ENCODE measurements at regions not wholly inside any gene's neighbourhood (a gene's known extent, or its start where the extent isn't known, plus 50 kb on each side); places are given as distances from the start of the nearest gene placed in this dataset.

DNA sequence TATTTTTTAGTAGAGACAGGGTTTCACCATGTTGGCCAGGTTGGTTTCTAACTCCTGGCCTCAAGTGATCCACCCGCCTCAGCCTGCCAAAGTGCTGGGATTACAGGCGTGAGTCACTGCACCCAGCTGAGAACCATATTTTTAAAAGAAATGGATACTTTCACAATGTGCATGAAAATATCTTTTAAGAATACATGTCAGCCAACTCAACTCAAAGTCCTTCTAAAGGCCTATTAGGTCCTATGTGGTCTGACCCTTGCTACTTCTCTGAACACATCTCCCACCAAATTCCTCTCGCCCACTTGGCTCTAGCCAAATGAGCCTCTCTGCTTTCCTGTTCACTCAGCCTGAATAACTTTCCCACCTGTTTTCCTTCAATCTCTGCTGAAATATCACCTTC is 119.6 kb downstream of the MTX2 start:
- intact Hi-C loops (cut with DNase I) = no loop called here
- no peak overlapping the region for H3K9ac ChIP-seq (ENCODE audit: low read length in 3 of 3)
- H3K27ac ChIP-seq (ENCODE audit: low read depth in 2 of 2, low read length in 2 of 2) = no peak overlapping the region
- no peaks in the 10 kb centered on the region for H3K27me3 ChIP-seq (ENCODE audit: control insufficient read depth, insufficient read depth, low read length)
- no peaks in the 10 kb centered on the region for H3K4me1 ChIP-seq (ENCODE audit: control insufficient read depth in 2 of 3, insufficient read depth in 2 of 3, low read depth in 1 of 3, low read length in 3 of 3)
- no peaks in the 10 kb centered on the region for H3K9me3 ChIP-seq (ENCODE audit: control insufficient read depth in 2 of 3, insufficient read depth in 1 of 3, low read length in 3 of 3)
- no peaks in the 10 kb centered on the region for H3K36me3 ChIP-seq (ENCODE audit: control insufficient read depth in 2 of 3, insufficient read depth in 3 of 3, low read length in 3 of 3)
- FAIRE-seq (no peak), DNase-seq (peak in 1 of 5 donors; percentile 42)
- no peak overlapping the region for H3K4me3 ChIP-seq (ENCODE audit: low read length in 3 of 3)
- TF ChIP-seq, protein P1, sequence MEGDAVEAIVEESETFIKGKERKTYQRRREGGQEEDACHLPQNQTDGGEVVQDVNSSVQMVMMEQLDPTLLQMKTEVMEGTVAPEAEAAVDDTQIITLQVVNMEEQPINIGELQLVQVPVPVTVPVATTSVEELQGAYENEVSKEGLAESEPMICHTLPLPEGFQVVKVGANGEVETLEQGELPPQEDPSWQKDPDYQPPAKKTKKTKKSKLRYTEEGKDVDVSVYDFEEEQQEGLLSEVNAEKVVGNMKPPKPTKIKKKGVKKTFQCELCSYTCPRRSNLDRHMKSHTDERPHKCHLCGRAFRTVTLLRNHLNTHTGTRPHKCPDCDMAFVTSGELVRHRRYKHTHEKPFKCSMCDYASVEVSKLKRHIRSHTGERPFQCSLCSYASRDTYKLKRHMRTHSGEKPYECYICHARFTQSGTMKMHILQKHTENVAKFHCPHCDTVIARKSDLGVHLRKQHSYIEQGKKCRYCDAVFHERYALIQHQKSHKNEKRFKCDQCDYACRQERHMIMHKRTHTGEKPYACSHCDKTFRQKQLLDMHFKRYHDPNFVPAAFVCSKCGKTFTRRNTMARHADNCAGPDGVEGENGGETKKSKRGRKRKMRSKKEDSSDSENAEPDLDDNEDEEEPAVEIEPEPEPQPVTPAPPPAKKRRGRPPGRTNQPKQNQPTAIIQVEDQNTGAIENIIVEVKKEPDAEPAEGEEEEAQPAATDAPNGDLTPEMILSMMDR (IDR thresholded peaks at IDR 0.05; ENCODE audit: borderline replicate concordance, extremely low read depth, insufficient read depth) = no peak

DNA sequence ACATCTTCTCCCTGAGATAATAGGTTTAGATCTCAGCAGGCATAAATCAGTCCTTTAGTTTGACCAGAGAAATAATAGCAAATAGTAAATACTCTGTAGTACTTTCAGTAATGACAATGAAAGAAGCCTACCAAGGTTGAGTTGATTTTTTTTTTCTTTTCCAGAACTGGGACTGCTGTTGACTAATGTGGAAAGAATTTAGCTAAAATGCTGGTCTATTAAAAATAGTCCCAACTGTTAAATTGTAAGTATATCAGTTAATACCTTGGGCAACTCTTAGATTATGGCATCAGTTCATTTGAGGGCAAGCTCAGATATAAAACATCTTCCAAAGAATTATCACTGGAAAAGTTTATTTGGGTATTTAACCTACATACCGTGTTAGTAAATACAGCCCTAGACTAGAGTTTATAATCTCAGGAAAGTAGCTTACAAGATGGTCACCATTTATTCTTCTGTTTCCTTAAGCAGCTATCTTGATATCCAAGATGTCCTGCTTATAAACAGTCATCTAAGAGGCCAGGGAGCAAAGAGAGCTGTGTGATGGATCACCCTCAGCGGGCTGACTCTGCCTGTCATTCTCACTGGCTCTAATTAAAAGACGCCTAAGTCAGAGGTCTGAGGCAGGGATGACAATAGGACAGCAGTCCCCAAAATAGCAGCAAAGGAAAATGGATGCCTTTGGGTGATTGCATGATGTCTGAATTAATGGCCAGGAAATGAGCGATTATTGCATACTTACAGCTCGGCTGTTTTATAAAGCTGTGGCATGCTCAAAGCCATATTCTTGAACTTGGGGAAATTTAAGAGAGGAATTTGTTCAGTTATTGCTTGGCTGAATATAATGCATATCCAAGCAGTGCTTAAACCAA is 121.3 kb downstream of the MTX2 start:
- TF ChIP-seq, protein P1 (IDR thresholded peaks at IDR 0.05; ENCODE audit: borderline replicate concordance, extremely low read depth, insufficient read depth) = no peak
- Histone ChIP-seq H3K27ac (ENCODE audit: low read depth in 2 of 2, low read length in 2 of 2) (no peak overlapping the region), H3K4me3 (ENCODE audit: low read length in 3 of 3) (no peak overlapping the region), H3K27me3 (ENCODE audit: control insufficient read depth, insufficient read depth, low read length) (no peaks in the 10 kb centered on the region), H3K4me1 (ENCODE audit: control insufficient read depth in 2 of 3, insufficient read depth in 2 of 3, low read depth in 1 of 3, low read length in 3 of 3) (no peaks in the 10 kb centered on the region), H3K9me3 (ENCODE audit: control insufficient read depth in 2 of 3, insufficient read depth in 1 of 3, low read length in 3 of 3) (no peaks in the 10 kb centered on the region), H3K36me3 (ENCODE audit: control insufficient read depth in 2 of 3, insufficient read depth in 3 of 3, low read length in 3 of 3) (no peaks in the 10 kb centered on the region), H3K9ac (ENCODE audit: low read length in 3 of 3) (no peak overlapping the region)
- no peak for FAIRE-seq
- intact Hi-C loops (cut with DNase I) = no loop called here
- DNase-seq = peak in 1 of 5 donors; percentile 22

DNA sequence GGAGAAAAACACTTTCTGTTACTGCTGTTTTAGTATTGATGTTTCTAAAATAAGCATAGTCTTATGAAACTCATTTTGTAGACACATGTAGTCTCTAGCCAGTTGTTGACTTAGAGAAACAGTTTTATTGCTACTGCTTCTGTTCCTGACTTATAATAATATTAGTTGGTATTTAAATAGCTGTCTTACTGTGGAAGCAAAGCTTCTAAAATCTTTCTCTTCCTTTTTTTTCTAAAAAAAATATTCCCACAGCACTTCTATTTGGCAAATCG is 121.8 kb downstream of the MTX2 start:
- Histone ChIP-seq H3K36me3 (ENCODE audit: control insufficient read depth in 2 of 3, insufficient read depth in 3 of 3, low read length in 3 of 3) (no peaks in the 10 kb centered on the region), H3K9me3 (ENCODE audit: control insufficient read depth in 2 of 3, insufficient read depth in 1 of 3, low read length in 3 of 3) (no peaks in the 10 kb centered on the region), H3K27ac (ENCODE audit: low read depth in 2 of 2, low read length in 2 of 2) (no peak overlapping the region), H3K27me3 (ENCODE audit: control insufficient read depth, insufficient read depth, low read length) (no peaks in the 10 kb centered on the region), H3K4me1 (ENCODE audit: control insufficient read depth in 2 of 3, insufficient read depth in 2 of 3, low read depth in 1 of 3, low read length in 3 of 3) (no peaks in the 10 kb centered on the region), H3K4me3 (ENCODE audit: low read length in 3 of 3) (no peak overlapping the region), H3K9ac (ENCODE audit: low read length in 3 of 3) (no peak overlapping the region)
- FAIRE-seq (no peak), DNase-seq (no peak)
- intact Hi-C loops (cut with DNase I) = no loop called here
- TF ChIP-seq, protein P1 (IDR thresholded peaks at IDR 0.05; ENCODE audit: borderline replicate concordance, extremely low read depth, insufficient read depth) = no peak

DNA sequence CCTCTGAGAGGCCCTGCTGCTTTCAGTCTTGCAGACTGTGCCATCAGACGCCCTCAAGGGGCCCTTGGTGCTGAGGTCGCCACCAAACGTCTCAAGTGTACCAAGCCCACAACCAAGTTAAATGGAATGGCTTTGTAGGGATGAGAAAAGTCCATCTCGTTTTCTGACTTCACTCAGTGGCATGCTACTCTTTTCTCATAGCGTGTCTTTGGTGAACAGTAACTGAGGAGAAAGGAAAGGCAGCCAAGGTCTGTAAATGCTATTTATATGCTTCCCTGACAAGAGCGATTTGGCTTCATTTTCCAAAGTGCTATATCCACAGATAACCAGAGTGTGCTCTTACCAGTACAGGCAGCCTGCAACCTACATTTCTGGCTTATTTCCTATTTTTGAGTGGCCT is 123.0 kb downstream of the MTX2 start:
- Histone ChIP-seq H3K27ac (ENCODE audit: low read depth in 2 of 2, low read length in 2 of 2) (no peak overlapping the region), H3K4me1 (ENCODE audit: control insufficient read depth in 2 of 3, insufficient read depth in 2 of 3, low read depth in 1 of 3, low read length in 3 of 3) (no peaks in the 10 kb centered on the region), H3K9ac (ENCODE audit: low read length in 3 of 3) (no peak overlapping the region), H3K27me3 (ENCODE audit: control insufficient read depth, insufficient read depth, low read length) (no peaks in the 10 kb centered on the region), H3K9me3 (ENCODE audit: control insufficient read depth in 2 of 3, insufficient read depth in 1 of 3, low read length in 3 of 3) (no peaks in the 10 kb centered on the region), H3K36me3 (ENCODE audit: control insufficient read depth in 2 of 3, insufficient read depth in 3 of 3, low read length in 3 of 3) (no peaks in the 10 kb centered on the region), H3K4me3 (ENCODE audit: low read length in 3 of 3) (no peak overlapping the region)
- FAIRE-seq (no peak), DNase-seq (no peak)
- intact Hi-C loops (cut with DNase I) = no loop called here
- TF ChIP-seq, protein P1 (IDR thresholded peaks at IDR 0.05; ENCODE audit: borderline replicate concordance, extremely low read depth, insufficient read depth) = no peak
